ENCODE measurements at regions not wholly inside any gene's neighbourhood (a gene's known extent, or its start where the extent isn't known, plus 50 kb on each side); places are given as distances from the start of the nearest gene placed in this dataset.
A peak's percentile ranks its signal among the peaks of the same experiment; 100 is the strongest.

GRCh38 chr22:47304854-47305253, 542.4 kb downstream of the TBC1D22A start:
- H2AK9ac ChIP-seq (replicated peaks; ENCODE audit: low read depth, low read length, poor library complexity), result peak overlapping the region; percentile 26
- H3K4ac ChIP-seq (ENCODE audit: low read depth, low read length), result no peak overlapping the region
- 0 out of 2 replicates have a peak, but pooled peaks cover 2% of the 10 kb centered on the region for H3K4me1 ChIP-seq (ENCODE audit: control insufficient read depth, insufficient read depth, low read length)
- ChIA-PET POLR2A (ENCODE audit: unreplicated experiment) (no interaction called here), CTCF (no interaction called here)
- H4K20me1 ChIP-seq (ENCODE audit: insufficient read depth, low read length), result no peaks in the 10 kb centered on the region
- no peak overlapping the region for H2BK15ac ChIP-seq (ENCODE audit: low read depth, low read length)
- intact Hi-C loops (cut with micrococcal nuclease) (no loop called here), dilution Hi-C loops (cut with HindIII; ENCODE audit: low sequenced_read_pairs, unreplicated experiment) (no loop called here), in situ Hi-C loops (cut with MboI; ENCODE audit: low sequenced_read_pairs) (no loop called here)
- no peak overlapping the region for H3K23ac ChIP-seq (ENCODE audit: low read depth, low read length)
- H3K18ac ChIP-seq (ENCODE audit: low read depth, low read length), result no peak overlapping the region
- no peaks in the 10 kb centered on the region for H3K9me1 ChIP-seq (ENCODE audit: insufficient read depth, low read length)
- no peak overlapping the region for H3K4me3 ChIP-seq (ENCODE audit: insufficient read depth, low read depth, low read length)
- TF ChIP-seq RCOR1 (IDR thresholded peaks at IDR 0.05; ENCODE audit: insufficient replicate concordance, low read length) (no peak), CEBPB (IDR thresholded peaks at IDR 0.05; ENCODE audit: low read depth, low read length) (no peak), MAFK (IDR thresholded peaks at IDR 0.05; ENCODE audit: low read depth, low read length) (no peak), FOS (IDR thresholded peaks at IDR 0.05; ENCODE audit: low read depth, low read length) (no peak), ELK1 (IDR thresholded peaks at IDR 0.05; ENCODE audit: borderline replicate concordance, low read depth, low read length) (no peak), NFE2L2 (IDR thresholded peaks at IDR 0.05; ENCODE audit: low read depth, low read length) (no peak), RAD21 (IDR thresholded peaks at IDR 0.05; ENCODE audit: low read length) (no peak), BHLHE40 (IDR thresholded peaks at IDR 0.05; ENCODE audit: low read depth, low read length) (no peak)
- no peak overlapping the region for H3K27ac ChIP-seq (ENCODE audit: insufficient read depth, low read length)
- no peaks in the 10 kb centered on the region for H3K79me1 ChIP-seq (ENCODE audit: low read depth in 1 of 2, low read length in 2 of 2)
- no peak overlapping the region for H3K9ac ChIP-seq (ENCODE audit: low read depth, low read length)
- H3K4me2 ChIP-seq (ENCODE audit: low read depth, low read length), result no peak overlapping the region
- no peak overlapping the region for H2AK5ac ChIP-seq (ENCODE audit: low read depth, low read length)
- no peak overlapping the region for H2AFZ ChIP-seq (replicated peaks; ENCODE audit: low read length, poor library complexity)
- no peak overlapping the region for H4K8ac ChIP-seq (ENCODE audit: low read depth in 2 of 2, low read length in 2 of 2)
- no peak overlapping the region for H2BK5ac ChIP-seq (ENCODE audit: low read depth, low read length, poor library complexity, severe bottlenecking)
- no peak for ATAC-seq (ENCODE audit: low read depth)
- H3K9me3 ChIP-seq (ENCODE audit: control insufficient read depth, insufficient read depth, low read length), result no peaks in the 10 kb centered on the region
- H3K14ac ChIP-seq (replicated peaks; ENCODE audit: low read depth, low read length), result no peak overlapping the region
- no peak overlapping the region for H2BK20ac ChIP-seq (ENCODE audit: low read depth, low read length)
- H3K56ac ChIP-seq (ENCODE audit: extremely low read depth, insufficient read depth, low read length), result no peak overlapping the region
- no peak for DNase-seq
- 72% methylated on average over 2 of the region's 6 CpGs; no CpG with 5 or more reads in 1 of the 2 experiments for WGBS, 2 experiments (ENCODE audit: extremely low coverage in 2 of 2, insufficient read length in 1 of 2)
- no peak overlapping the region for H4K5ac ChIP-seq (ENCODE audit: low read depth, low read length)
- no TSS peak for BruUV-seq (replicated peaks)
- no peaks in the 10 kb centered on the region for H3K36me3 ChIP-seq (ENCODE audit: control insufficient read depth, insufficient read depth, low read length)
- no peaks in the 10 kb centered on the region for H3K27me3 ChIP-seq (ENCODE audit: control insufficient read depth, insufficient read depth, low read length)
- no peak overlapping the region for H4K91ac ChIP-seq (ENCODE audit: insufficient read depth, low read depth, low read length)
- H2BK120ac ChIP-seq (ENCODE audit: low read depth, low read length), result no peak overlapping the region

Measured in IMR-90 (cell line).